ENCODE measurements at regions not wholly inside any gene's neighbourhood (a gene's known extent, or its start where the extent isn't known, plus 50 kb on each side); places are given as distances from the start of the nearest gene placed in this dataset.

DNA sequence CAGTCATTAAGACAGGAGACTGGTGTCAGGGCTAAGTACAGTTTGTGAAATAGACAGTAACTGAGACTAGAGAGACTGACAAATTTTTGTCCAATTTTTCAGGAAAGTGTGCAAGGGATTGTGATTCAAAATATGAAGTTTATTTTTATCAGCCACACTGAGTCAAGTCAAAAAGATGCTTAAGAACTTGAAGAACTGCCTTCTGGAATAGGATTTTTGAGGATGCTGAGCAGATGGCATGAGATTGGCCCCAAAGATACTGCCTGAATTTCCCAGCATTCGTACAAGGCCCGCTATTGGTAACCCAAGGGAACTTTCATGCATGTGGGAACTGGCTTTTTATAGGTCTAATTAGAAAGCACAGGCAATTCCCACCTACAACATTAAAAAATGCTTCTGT lies 610.0 kb downstream of the LMO4 start:
- DNase-seq = no peak
- intact Hi-C loops (cut with DNase I) = no loop called here

DNA sequence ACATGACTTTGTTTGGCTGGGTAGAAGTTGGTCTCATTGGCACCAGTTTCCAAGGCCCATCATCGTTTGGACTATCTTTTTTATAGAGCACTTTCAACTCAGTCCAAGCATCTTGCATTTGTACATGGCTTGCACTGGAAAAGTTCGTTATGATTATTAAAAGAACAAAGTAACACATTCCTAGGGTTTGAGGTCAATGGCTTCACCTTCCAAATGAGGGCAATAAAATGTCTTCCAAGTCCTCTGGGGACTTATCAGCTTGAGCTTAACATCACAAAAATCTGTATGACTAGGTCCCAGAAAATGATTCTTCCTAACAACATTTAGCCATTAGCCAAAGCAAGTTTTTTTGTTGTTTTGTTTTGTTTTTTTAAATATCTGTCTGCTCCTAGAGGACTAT lies 610.8 kb downstream of the LMO4 start:
- intact Hi-C loops (cut with DNase I) = no loop called here

DNA sequence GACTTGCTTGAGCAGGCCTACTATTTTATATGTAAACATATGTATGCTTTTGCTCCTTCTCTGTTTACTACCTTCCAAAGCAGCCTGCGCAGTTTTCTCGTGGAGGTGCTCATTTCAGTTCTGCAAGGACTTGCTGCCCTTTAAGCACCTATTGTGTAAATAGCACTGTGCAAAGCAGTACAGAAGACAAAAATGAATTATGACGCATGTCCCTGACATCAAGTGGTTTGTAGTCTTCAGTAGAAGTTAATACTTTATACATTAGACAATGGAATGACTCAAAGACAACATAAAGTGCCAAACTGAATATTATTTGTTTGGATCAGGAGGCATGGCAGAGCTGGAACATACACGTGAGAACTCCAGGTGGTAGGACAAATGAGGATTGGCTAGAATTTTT lies 611.7 kb downstream of the LMO4 start:
- intact Hi-C loops (cut with DNase I) = no loop called here
- no peak for DNase-seq

More for the DNA sequence above, 610.8 kb downstream of the LMO4 start:
- DNase-seq = no peak

DNA sequence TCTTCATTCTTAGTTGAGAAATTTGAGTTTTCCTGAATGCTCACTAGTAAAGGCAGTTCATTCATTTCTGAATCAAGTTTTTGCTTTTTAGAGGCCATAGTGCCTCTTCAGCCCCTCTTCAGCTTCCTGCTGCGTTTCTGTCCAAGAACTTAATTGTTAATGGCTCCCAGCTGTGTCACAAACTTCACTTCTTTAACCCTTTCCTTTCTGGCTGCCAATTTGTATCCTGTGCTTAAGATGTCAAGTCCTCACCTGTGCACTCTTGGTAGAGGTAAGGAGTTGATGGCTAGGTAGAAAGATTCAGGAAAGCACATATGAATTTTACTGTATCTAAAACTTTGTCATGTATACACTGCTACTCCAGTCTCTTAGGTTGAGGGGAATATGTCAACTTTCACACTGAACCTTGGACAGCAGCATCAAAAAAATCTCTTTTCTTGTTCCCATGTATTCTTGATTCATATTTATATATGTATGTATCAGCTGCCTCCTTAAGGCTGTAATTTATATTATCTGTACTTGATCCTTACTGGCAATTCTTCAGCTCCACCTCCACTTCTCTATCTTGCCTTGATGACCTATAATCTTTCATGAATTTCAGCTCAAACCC lies 612.8 kb downstream of the LMO4 start:
- intact Hi-C loops (cut with DNase I) = no loop called here
- no peak for DNase-seq

DNA sequence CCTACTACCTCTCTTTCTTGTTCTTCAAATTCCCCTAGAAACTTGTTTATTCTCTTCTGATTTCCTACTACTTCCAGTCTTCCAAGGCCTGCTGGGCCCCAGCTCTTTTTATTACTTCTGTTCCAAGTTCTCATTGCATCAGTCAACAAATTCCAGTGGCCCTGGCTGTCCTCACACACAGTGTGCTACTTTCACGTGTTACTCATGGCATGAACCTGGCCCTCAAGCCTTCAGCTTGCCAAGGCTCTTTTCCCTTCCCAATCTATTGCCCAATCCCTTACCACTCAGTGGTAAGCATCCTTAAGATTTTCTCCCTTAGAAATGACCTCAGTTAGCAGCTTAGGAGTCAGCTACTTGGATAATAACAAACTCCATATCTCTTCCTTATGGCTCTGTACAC lies 613.5 kb downstream of the LMO4 start:
- DNase-seq = no peak
- intact Hi-C loops (cut with DNase I) = no loop called here

DNA sequence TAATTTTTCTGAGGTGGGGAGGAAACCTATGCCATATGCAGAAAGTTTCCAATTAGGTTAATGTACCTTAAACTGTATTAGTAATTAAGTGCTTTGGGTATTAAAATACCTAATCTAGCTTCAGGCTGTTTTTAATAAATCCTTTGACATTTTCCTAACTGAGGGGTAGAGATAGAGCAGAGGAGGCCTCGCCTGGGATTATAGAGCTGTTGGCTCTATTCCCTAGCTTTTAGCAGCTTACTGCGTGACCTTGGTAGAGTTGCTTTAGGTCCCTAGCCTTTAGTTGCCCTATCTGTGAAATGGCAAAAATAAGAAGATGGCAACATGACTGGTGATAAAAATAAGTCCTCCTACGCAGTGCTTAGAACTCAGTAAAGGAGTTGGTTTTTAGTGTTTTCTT lies 621.0 kb downstream of the LMO4 start:
- intact Hi-C loops (cut with DNase I) = no loop called here

DNA sequence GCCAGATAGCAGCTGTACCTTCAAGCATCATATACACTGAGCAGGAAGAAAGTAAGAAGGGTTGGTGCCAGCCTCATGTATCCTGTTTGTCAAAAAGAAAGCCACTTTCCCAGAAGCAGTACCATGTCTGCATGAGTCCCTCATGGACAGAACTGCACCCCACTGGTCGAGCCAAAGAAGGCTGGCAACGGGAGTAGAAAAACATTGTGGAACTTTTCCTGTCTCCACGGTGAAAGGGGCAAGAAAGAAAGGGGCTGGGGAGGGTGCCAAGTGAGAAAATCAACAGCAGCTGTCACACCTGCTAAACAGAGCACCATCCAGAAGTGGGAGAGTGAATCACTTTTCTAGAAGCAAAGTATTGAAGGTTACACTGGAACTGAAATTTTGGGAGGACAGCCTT lies 621.7 kb downstream of the LMO4 start:
- intact Hi-C loops (cut with DNase I) = no loop called here
- DNase-seq = peak in 6 of 10 donors; percentile 15 to 85 (median 51)

More for the DNA sequence above, 621.0 kb downstream of the LMO4 start:
- DNase-seq = no peak

DNA sequence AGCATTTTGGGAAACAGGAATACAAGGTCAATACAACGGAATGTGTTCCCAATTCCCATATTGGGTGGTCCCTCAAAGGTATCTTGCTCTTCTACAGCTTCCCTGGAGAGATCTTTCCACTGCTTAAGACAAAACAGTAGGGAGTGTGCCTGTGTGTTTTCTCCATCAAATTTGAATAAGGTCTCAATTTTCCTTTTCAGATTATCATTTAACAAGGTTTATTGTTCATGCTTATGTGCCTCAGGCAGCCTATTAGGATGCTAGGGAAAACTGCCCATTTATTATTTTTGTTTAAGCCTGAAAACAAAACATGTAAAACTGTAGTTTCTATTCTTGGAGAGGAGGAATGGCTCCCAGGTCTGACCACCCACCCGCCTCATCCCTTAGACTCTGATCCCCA lies 622.7 kb downstream of the LMO4 start:
- DNase-seq = no peak
- intact Hi-C loops (cut with DNase I) = no loop called here

DNA sequence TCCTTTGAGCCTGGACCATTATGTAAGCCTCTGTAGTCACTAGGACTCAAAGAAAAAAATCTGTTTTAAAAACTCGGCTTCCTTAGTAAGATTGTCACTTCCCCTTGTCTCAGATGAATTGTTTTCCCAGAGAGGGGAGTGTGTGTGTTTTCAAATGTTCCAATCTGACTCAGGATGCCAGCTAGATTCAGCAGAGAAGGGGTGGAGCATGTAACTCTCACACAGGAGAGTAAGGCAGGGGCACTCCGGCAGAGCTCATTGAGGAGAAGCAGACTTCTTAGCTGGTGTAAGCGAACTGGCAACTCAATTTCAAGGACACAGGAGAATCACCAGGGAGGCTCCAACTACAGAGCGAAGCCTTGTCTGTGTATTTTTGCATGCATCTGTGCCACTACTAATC lies 623.2 kb downstream of the LMO4 start:
- DNase-seq = peak in 4 of 10 donors; percentile 6 to 84 (median 65)
- intact Hi-C loops (cut with DNase I) = loop anchor here (2.0 kb wide), 2 partner anchors 625 to 821 kb away; no protein-coding TSS in a partner anchor

DNA sequence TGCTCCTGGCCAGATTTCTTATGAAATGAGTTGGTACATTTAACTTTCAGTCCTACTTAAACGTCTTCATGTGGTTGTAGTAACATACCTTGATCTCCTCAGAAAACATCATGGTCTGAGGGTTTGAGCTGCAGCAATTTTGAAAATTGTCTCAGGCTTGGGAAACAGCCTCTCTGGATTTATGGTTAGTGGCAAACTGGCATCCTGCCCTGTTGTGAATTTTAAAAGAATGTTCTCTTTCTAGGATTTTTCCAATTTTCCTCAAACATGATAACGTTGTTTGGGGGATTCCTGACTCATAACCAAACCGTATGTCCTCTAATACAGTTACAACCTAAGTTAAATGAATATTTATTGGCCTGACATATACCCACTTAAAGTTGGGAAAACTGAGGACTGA lies 624.4 kb downstream of the LMO4 start:
- DNase-seq = no peak
- intact Hi-C loops (cut with DNase I) = loop anchor here (1.0 to 2.0 kb wide), 3 partner anchors 626 to 822 kb away; no protein-coding TSS in a partner anchor

DNA sequence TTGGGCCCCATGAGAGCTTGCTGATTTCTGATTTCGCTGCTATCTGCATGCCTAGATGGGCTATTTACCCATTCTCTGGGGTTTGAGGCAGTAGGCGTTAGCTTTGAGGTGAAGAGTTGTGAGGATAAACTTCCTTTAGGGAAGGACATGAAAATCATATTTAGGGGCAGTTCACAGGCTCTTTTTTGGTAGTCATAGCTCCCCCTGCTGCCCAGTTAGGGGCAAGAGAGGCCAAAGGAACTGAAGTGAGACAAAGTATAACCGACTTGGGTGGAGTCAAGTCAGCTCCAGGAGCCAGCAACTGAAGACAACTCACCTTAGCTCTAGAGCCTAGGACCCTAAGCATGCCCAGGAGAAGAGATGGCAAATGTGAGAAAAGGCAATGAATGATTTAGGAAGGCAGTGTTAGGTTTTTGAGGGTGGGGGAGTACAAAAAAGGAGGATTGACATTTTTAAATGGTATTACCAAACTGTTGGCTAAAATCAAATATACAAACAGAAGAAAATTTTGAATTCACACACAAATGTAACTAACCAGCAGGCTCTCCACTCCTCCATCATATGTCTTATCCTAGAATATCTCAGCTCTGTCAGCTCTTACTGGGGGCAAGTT lies 625.2 kb downstream of the LMO4 start:
- DNase-seq = peak in 7 of 10 donors; percentile 35 to 90 (median 58)
- intact Hi-C loops (cut with DNase I) = loop anchor here (1.0 to 2.0 kb wide), 3 partner anchors 627 to 823 kb away; no protein-coding TSS in a partner anchor

DNA sequence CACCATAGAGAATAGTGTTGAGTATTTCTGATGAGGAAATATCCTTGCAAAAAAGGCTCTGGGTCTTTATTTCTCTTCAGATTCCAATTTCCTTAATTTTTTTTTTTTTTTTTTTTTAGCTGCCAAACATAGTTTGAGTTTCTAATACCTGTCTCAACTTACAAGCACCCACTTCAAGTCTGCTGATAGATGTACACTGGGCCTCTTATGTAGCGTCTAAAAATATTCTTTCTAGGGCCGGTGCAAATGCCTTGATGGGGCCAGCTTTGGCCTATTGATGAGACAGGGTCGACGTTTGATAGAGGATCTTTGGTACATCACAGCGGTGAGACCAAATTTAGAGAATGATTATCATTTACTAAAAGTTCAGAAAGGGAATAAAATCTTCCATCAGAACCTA lies 626.4 kb downstream of the LMO4 start:
- intact Hi-C loops (cut with DNase I) = no loop called here
- DNase-seq = no peak

DNA sequence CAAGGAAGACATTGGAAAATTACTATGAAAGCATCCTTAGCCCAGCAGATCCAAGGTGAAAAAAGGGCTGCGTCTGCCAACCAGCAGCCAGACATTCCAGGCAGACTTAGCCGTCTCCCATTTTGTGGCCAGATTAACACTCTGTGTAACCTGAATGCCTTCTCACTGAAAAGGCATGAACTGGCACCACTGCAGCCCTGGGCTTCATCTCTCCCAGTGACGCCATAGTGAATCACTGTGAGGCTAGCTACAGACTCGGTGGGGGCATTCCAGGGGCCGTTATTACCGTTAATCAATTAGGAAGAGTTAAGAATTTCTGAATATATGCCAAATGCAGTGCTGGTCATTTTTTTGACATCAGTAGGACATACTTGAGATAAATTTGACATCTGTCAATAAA lies 627.4 kb downstream of the LMO4 start:
- intact Hi-C loops (cut with DNase I) = no loop called here
- peak in 3 of 10 donors; percentile 19 to 82 (median 72) for DNase-seq

DNA sequence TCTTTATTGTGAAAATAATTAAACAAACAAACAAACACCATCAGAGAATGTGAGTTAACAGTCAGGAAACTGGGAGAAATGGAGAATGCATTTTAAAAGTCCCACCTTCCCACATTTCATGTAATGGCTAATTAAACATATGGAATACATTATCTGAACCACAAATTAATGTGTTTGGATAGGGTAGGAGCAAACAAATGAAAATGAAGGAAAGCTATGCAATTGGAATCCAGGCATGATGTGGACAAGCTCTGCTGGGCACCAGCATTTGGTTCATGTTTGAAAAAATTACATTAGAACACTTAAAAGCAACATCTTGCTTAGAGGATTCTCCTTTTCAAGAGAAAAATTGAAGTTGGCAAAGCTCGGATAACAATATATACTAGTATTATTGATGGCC lies 628.1 kb downstream of the LMO4 start:
- DNase-seq = no peak
- intact Hi-C loops (cut with DNase I) = no loop called here

DNA sequence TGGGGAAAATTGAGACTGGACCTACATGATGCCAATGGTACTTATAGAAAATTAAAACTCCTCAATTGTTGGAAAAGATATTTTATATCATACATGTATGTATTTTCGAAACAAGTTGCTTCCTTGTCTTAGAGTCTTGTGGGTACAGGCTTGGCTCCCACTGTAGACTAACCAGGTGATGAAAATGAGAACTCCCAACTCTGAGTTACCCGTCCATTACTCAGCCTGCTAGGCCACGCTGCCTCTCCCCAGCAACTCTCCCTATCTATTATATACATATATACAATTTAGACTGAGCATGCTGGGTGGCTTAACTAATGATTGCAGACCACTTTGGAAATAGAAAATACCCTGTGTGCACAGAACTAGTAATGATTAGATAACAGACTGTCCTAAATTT lies 628.7 kb downstream of the LMO4 start:
- no peak for DNase-seq
- intact Hi-C loops (cut with DNase I) = no loop called here

DNA sequence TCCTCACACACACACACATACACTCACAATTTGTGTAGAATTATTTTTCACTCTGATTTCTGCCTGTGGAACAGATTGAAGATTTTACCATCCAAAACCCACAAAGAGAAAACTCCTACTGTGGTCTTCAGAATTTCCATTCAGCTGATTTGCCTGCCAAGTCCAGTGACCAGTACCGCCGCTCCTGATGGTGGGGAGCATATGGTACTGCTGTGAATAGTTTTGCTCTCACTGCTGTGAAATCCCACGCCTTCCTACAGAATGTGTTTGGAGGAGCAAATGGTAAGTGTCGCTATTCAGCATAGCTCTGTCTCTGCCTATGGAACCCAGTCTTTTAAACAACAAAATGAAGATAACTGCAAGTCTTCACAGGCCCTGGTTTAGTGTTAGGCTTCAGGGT lies 629.5 kb downstream of the LMO4 start:
- peak in 8 of 10 donors; percentile 32 to 89 (median 47) for DNase-seq
- intact Hi-C loops (cut with DNase I) = no loop called here

DNA sequence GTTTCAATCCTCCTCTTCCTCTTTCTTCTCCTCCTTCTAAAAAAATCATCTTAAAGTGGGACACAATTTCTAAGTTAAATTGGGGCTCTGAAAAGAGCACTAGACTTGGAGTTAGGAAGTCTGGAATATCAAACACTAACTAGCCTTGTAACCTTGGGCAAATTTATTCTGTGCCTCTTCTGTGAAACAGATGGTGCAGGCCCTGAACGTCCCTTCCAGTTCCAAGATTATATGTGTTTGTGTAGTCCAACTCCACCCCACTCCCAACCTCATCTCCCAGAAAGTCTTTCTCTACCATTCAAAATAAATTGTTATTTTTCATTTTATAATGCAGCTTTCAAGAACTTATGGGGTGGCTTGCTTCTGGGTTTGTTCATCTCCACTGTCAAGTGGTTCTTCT lies 630.0 kb downstream of the LMO4 start:
- no peak for DNase-seq
- intact Hi-C loops (cut with DNase I) = no loop called here

DNA sequence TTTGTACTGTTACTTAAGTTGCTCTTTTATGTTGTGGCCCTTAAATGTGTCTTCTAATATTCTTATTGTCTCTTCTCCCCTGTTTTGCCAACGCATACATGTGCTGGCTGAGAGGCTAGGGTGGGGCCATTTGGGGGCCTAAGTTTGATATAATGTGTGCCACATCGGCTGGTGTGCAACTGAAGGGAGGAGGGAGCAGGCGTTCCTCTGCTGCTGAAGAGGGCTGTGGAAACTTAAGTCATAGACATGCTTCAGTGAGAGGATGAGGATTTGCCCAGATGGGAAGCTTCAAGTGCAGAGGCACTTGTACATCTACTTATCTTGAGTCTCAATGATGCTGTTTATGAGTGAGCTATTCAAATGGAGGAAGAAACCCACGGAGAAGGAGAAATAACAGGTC lies 630.6 kb downstream of the LMO4 start:
- intact Hi-C loops (cut with DNase I) = no loop called here
- DNase-seq = peak in 1 of 10 donors; percentile 65

DNA sequence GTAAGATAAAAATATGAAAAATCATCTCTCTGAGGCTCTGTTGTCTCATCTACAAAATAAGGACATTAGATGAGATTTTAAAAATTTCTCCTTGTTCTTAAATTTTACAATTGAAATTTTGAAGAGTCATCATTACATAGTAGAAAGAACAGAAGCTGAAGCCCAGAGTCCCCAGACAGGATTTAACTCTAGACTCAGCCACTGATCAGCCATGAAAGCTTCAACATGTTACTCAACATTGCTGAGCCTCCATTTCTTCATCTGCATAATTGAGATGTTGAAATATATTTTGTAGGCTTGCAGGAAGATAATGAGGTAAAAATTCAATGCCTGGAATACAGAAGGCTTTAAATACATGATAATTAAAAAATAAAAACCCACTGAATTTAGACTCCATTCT lies 633.3 kb downstream of the LMO4 start:
- DNase-seq = no peak
- intact Hi-C loops (cut with DNase I) = no loop called here

DNA sequence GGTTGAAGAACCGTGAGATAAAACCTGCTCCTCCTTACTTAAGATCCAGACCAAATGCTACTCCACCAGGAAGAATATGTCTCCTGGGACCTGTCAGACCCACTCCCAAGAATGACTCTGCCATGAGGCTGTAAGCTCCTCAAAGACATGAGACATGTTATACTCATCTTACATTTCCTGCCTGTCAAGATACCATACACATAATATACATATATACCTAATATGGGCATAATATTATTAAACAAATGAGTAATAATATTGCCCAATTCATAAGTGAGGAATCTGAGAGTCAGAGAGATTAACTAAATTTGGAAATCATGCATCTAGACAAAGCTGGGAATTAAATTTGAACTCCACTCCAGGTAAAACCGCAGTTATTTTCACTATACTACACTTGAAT lies 634.9 kb downstream of the LMO4 start:
- intact Hi-C loops (cut with DNase I) = no loop called here
- no peak for DNase-seq

DNA sequence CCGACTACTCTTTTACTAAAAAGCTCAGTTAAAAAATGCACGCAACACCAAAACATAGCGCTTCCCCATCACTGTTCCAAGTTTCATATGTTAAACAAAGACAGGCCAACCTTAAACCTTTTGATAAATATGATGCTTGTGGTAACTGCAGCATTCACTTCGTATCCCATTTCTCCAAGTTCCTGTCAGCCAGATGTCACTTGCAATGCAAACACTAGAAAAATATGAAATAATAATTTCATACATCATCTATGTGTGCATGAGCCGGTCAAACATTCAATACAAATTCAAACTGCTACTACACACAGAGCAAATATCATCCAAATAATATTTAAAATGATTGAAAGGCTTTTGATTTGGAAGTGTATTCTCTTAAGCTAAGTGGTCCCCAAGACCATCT lies 636.5 kb downstream of the LMO4 start:
- intact Hi-C loops (cut with DNase I) = no loop called here
- DNase-seq = no peak

DNA sequence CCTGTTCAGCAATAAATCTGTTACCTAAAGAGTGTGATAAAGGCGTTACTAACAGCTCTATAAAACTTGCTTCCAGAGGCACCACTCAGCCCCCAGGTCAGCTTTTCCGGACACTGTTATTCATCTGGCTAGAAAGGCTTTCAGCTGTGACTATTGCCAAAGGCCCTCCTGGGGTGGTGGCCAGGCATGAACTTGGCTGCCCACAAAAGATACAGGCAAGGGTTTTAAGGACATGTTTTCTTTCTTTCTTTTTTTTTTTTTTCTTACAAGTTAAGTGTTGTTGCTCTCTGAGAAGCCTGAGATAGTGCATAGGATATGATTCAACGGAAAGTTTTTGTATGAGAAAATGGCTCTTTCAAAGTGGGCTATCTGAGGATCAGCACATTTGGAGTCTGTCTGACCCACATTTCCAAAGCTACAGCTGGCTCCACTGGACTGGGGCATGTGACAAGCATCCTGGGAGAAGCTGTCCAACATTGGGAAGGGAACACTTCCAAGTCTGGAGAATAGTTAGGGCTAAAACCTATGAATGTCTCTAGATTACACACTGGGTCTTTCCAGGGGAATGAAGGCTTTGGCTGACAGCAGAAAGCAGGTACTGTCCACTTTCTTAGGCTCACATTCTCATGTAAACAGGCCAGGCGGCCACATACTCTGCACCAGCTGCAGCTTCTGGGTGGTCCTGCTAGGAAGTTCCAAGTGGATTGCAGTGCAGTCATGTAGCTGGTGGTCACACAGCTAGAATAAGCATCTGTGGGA lies 639.7 kb downstream of the LMO4 start:
- peak in 6 of 10 donors; percentile 22 to 85 (median 61) for DNase-seq
- intact Hi-C loops (cut with DNase I) = no loop called here
